Suprapubic skin (tissue), 4 donors: ENCODE measurements at regions not wholly inside any gene's neighbourhood (a gene's known extent, or its start where the extent isn't known, plus 50 kb on each side); places are given as distances from the start of the nearest gene placed in this dataset.
"Not testable (repeated sequence)": the region's sequence is repeated elsewhere in the genome, so short reads cannot be mapped to it uniquely, and the experiment has no call there.

Experiments
- DNase-seq, 2 donors: peaks; one replicate each; pipeline ENCODE4 v3.0.0-alpha.2; 2019; ENCODE audit warnings: low spot score in 2 of 2
- H3K27ac ChIP-seq: fragments of 200-600 bp; sonication (generic); one replicate; pipeline ENCODE4 v1.5.1; 2019
- H3K27me3 ChIP-seq: fragments of 200-600 bp; sonication (generic); one replicate; pipeline ENCODE4 v1.5.1; 2019
- H3K36me3 ChIP-seq: fragments of 200-600 bp; sonication (generic); one replicate; pipeline ENCODE4 v1.5.1; 2019
- H3K4me1 ChIP-seq: fragments of 200-600 bp; sonication (generic); one replicate; pipeline ENCODE4 v1.5.1; 2019
- H3K4me3 ChIP-seq: fragments of 200-600 bp; sonication (generic); one replicate; pipeline ENCODE4 v1.5.1; 2019; ENCODE audit warnings: mild to moderate bottlenecking
- H3K9me3 ChIP-seq: fragments of 200-600 bp; sonication (generic); one replicate; pipeline ENCODE4 v1.5.1; 2019
- CTCF ChIP-seq, 2 donors: fragments of 200-600 bp in 1 of 2; fragments of 450-650 bp in 1 of 2; sonication (generic) in 1 of 2; IDR thresholded peaks; one replicate each; pipeline ENCODE4 v1.5.1; 2016 to 2019; ENCODE audit warnings: antibody characterized with exemption in 2 of 2, mild to moderate bottlenecking in 1 of 2, moderate library complexity in 1 of 2
- EP300 ChIP-seq: sonication (generic); formaldehyde crosslinking; IDR thresholded peaks from one replicate; pipeline ENCODE4 v1.6.1; 2017; ENCODE audit warnings: antibody characterized with exemption
- POLR2A ChIP-seq, 2 donors: fragments of 450-650 bp; IDR thresholded peaks; one replicate each; pipeline ENCODE4 v1.6.1; 2017; ENCODE audit warnings: antibody characterized with exemption in 2 of 2, mild to moderate bottlenecking in 2 of 2, moderate library complexity in 2 of 2
- POLR2AphosphoS5 ChIP-seq, 3 donors: sonication (generic); formaldehyde crosslinking; IDR thresholded peaks; one replicate each; pipeline ENCODE4 v1.6.1; 2017; ENCODE audit warnings: antibody characterized with exemption in 3 of 3
- WGBS: methylation state at CpG from one replicate; pipeline ENCODE4 v1.1.5; 2018; 5-methylcytosine and 5-hydroxymethylcytosine counted together

DNA sequence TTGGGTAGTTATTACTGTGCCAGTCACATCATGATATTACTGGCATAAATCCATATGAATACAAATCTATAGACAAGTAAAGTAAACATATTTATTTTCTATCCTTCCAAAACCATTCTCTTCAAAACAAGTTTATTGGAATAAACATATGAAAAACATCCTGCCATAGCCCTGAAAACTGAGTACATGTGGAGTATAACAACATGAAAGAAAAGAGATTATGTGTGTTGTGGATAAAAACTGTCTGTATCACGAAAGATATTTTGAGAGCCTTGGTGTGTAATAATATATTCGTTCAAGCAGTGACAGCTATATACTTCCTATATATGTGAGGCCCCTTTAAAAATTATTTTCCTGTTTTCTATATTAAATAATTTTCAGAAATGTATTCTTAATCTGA is 1742.2 kb downstream of the ARAP2 start:
- Histone ChIP-seq H3K36me3 (no peaks in the 10 kb centered on the region), H3K27me3 (no peaks in the 10 kb centered on the region), H3K4me3 (no peak overlapping the region), H3K9me3 (no peaks in the 10 kb centered on the region), H3K4me1 (no peaks in the 10 kb centered on the region), H3K27ac (no peak overlapping the region)
- WGBS, result 80% methylated on average over 2 of the region's 2 CpGs
- DNase-seq, result no peak
- no peak for TF ChIP-seq POLR2A (IDR thresholded peaks at IDR 0.05)
- TF ChIP-seq EP300, result no peak
- TF ChIP-seq POLR2AphosphoS5 (IDR thresholded peaks at IDR 0.05), result no peak
- no peak for TF ChIP-seq CTCF (IDR thresholded peaks at IDR 0.05)

DNA sequence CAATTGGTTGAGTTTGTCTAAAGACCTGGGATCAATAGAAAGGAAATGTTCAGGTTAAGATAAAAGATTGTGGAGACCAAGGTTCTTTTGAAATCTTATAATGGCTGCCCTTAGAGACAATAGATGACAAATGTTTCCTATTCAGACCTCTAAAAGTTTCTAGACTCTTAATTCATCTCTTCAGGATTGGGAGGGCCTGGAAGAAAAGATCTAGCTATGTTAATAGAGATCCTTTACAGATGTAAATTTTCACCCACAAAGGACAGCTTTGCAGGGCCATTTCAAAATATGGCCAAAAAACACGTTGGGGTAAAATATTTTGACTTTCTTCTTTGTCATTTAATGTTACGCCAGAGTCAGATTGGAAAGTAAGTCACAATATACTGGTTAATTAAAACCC is 1739.6 kb downstream of the ARAP2 start:
- not testable (repeated sequence) for DNase-seq, H3K4me3 ChIP-seq, H3K4me1 ChIP-seq, H3K9me3 ChIP-seq, H3K27me3 ChIP-seq, H3K36me3 ChIP-seq, H3K27ac ChIP-seq
- WGBS, result 70% methylated on average over 2 of the region's 2 CpGs

DNA sequence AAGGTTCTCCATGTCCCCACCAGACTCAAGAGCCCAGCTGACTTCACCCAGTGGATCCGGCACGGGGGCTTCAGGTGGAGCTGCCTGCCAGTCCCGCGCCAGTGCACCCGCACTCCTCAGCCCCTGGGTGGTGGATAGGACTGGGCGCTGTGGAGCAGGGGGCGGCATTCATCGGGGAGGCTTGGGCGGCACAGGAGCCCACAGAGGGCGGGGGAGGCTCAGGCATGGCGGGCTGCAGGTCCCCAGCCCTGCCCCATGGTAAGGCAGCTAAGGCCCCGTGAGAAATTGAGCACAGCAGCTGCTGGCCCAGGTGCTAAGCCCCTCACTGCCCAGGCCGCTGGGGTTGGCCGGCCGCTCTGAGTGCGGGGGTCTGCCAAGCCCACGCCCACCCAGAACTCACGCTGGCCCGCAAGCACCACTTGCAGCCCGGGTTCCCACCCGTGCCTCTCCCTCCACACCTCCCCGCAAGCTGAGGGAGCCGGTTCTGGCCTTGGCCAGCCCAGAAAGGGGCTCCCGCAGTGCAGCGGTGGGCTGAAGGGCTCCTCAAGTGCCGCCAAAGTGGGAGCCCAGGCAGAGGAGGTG is 1737.7 kb downstream of the ARAP2 start:
- not testable (repeated sequence) for DNase-seq, H3K4me1 ChIP-seq, H3K4me3 ChIP-seq, H3K9me3 ChIP-seq, H3K27me3 ChIP-seq, H3K36me3 ChIP-seq, H3K27ac ChIP-seq
- WGBS, result 88% methylated on average over 12 of the region's 26 CpGs

- Histone ChIP-seq H3K9me3 (peaks cover 4% of the 10 kb centered on the region), H3K27me3 (no peaks in the 10 kb centered on the region), H3K27ac (no peak overlapping the region), H3K4me1 (no peaks in the 10 kb centered on the region), H3K36me3 (no peaks in the 10 kb centered on the region), H3K4me3 (no peak overlapping the region)
- no peak for TF ChIP-seq CTCF (IDR thresholded peaks at IDR 0.05)
- TF ChIP-seq POLR2A (IDR thresholded peaks at IDR 0.05), result no peak
- no peak for TF ChIP-seq POLR2AphosphoS5 (IDR thresholded peaks at IDR 0.05)
- TF ChIP-seq EP300, result no peak
- DNase-seq, result no peak
Observed at GRCh38 chr4:34512616-34513015, 1731.7 kb downstream of the ARAP2 start.

DNA sequence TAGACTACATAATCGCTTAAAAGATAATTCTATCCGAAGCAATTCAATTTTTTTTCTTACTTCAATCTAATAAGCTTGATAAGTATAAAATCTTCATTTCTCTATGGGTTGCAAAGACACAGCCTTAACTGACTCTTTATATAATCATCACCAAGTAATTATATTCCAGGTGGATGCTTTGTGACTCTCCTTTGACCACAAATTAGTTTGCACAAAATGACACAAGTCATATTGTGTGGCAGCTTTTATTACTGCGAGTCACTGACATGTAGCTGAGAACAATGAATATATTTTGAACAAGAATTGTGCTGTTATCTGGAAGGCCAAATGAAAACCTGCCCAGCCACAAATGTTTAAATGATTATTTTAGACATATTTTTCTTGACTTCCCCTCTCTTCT is 1727.8 kb downstream of the ARAP2 start:
- Histone ChIP-seq H3K9me3 (no peaks in the 10 kb centered on the region), H3K4me3 (no peak overlapping the region), H3K4me1 (no peaks in the 10 kb centered on the region), H3K27me3 (no peaks in the 10 kb centered on the region), H3K27ac (no peak overlapping the region), H3K36me3 (no peaks in the 10 kb centered on the region)
- TF ChIP-seq CTCF (IDR thresholded peaks at IDR 0.05), result no peak
- no peak for TF ChIP-seq EP300
- no peak for TF ChIP-seq POLR2AphosphoS5 (IDR thresholded peaks at IDR 0.05)
- TF ChIP-seq POLR2A (IDR thresholded peaks at IDR 0.05), result no peak
- no peak for DNase-seq
- WGBS, result 86% methylated on average over 3 of the region's 3 CpGs

DNA sequence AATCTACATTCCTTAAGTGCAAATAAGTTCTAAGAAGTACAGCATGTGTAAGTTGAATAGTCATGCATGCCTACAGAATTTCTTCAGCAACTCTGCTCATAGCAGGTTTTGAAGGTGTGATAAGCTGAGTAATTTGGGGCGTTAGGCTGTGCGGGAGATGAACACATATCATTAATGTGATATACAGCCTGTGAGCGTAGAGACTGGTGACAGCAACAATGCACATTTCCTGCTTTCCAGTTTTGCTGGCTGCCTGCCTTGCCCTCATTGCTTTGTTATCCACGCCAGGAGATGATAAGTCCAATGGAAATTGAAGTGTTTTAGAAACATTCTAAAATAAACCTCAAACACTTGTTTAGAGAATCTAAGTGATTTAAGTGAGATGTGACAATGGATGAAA is 1709.4 kb downstream of the ARAP2 start:
- Histone ChIP-seq H3K27me3 (no peaks in the 10 kb centered on the region), H3K4me1 (no peaks in the 10 kb centered on the region), H3K27ac (no peak overlapping the region), H3K9me3 (no peaks in the 10 kb centered on the region), H3K4me3 (no peak overlapping the region), H3K36me3 (no peaks in the 10 kb centered on the region)
- 28% methylated on average over 4 of the region's 4 CpGs for WGBS
- no peak for TF ChIP-seq POLR2A (IDR thresholded peaks at IDR 0.05)
- TF ChIP-seq CTCF (IDR thresholded peaks at IDR 0.05), result no peak
- TF ChIP-seq POLR2AphosphoS5 (IDR thresholded peaks at IDR 0.05), result no peak
- TF ChIP-seq EP300, result no peak
- no peak for DNase-seq
